ENCODE measurements at regions not wholly inside any gene's neighbourhood (a gene's known extent, or its start where the extent isn't known, plus 50 kb on each side); places are given as distances from the start of the nearest gene placed in this dataset.

GRCh38 chr3:159229116-159229680 lies 427.3 kb downstream of the MFSD1 start:
- no peak for TF ChIP-seq CTCF (IDR thresholded peaks at IDR 0.05)
- no peak for TF ChIP-seq POLR2A (IDR thresholded peaks at IDR 0.05)
